ENCODE measurements at regions not wholly inside any gene's neighbourhood (a gene's known extent, or its start where the extent isn't known, plus 50 kb on each side); places are given as distances from the start of the nearest gene placed in this dataset.

DNA sequence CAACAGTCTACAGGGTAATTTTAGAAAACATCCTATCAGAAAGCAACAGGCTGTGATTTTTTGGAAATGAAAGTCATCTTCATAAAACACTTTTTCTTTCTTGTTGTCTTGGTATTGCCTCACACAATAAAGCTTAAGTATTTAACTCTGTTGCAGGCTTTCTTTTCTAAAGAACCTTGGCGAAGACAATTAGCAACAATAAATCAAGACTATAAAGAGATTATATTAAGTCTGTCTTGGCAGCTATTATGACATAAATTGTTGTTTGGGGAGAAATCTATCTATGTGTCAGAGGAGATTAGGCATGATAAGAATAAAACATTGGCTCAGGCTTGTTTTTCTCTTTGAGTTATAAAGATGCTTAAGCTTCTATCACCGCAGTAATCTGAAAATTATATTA is 1774.8 kb downstream of the ARAP2 start:
- TF ChIP-seq, protein P1, sequence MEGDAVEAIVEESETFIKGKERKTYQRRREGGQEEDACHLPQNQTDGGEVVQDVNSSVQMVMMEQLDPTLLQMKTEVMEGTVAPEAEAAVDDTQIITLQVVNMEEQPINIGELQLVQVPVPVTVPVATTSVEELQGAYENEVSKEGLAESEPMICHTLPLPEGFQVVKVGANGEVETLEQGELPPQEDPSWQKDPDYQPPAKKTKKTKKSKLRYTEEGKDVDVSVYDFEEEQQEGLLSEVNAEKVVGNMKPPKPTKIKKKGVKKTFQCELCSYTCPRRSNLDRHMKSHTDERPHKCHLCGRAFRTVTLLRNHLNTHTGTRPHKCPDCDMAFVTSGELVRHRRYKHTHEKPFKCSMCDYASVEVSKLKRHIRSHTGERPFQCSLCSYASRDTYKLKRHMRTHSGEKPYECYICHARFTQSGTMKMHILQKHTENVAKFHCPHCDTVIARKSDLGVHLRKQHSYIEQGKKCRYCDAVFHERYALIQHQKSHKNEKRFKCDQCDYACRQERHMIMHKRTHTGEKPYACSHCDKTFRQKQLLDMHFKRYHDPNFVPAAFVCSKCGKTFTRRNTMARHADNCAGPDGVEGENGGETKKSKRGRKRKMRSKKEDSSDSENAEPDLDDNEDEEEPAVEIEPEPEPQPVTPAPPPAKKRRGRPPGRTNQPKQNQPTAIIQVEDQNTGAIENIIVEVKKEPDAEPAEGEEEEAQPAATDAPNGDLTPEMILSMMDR (IDR thresholded peaks at IDR 0.05) = no peak
- no peak for TF ChIP-seq POLR2AphosphoS5 (IDR thresholded peaks at IDR 0.05)
- no peak for TF ChIP-seq EP300 (IDR thresholded peaks at IDR 0.05)

Measured in stomach (tissue), 4 donors.